ENCODE measurements at regions not wholly inside any gene's neighbourhood (a gene's known extent, or its start where the extent isn't known, plus 50 kb on each side); places are given as distances from the start of the nearest gene placed in this dataset.
"Not testable (repeated sequence)": the region's sequence is repeated elsewhere in the genome, so short reads cannot be mapped to it uniquely, and the experiment has no call there.

DNA sequence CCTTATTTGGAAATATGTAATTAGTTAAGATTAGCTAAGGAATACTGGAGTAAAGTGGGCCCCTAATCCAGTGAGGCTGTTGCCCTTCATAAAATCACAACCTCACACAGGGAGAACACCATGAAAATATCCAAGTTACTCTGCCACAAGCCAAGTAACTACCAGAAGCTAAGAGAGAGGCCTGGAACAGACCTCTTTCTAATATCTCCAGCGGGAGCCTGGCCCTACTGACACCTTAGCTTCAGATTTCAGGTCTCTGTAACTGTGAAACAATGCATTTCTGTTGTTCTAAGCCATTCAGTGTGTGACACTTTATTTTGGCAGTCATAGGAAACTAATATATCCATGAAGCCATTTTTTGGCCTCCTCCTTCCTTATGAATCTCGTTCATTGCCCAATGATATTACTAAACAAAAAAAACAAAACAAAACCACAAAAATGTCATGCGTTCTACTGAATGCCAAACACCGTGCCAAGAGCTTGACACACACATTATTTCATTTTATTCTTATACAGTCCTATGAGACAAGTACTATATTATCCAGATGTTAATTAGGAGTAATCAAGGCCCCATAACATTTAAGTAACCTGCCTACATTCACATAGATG is 699.0 kb downstream of the MAT2B start:
- no peak for DNase-seq (ENCODE audit: low spot score)

GRCh38 chr5:164206196-164206595 is 700.8 kb downstream of the MAT2B start:
- no peak for DNase-seq (ENCODE audit: low spot score)

DNA sequence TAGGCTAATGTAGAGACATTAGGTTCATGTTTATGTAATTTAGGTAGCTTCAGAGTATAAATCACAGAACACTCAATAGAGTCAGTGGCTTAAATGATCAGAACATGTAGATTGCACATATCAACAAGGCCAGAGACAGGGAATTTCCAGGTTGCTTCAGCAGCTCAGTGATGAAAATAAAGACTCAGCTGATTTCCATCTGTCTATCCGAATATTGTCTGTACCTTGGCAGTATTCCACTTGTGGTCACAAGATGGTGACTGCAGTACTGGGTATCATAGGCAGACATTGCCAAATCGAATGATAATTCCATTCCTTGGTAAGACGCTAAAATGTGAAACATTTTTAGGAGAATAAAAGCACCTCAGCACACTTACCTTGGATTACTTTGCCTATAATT is 702.2 kb downstream of the MAT2B start:
- DNase-seq (ENCODE audit: low spot score), result no peak

DNA sequence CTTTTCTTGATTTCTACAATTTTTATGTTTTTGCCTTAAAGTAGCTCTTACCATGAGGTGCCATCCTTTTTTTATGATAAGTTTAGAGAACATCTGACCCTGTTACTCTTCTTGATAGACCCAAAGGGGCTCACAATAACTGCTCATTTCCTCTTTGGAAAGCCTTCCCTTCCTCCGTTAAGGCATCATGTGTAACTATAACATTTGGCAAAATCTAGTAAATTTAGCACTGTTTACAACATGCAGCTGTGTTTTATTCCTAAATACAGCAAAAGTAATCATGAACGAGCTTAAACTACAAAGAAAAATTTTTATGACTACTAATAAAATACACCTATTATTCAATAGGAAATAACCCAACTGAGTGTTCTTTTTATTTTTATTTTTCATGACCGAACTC is 705.1 kb downstream of the MAT2B start:
- no peak for DNase-seq (ENCODE audit: low spot score)

- no peak for DNase-seq (ENCODE audit: low spot score)
Measured at GRCh38 chr5:164214698-164215097, 709.3 kb downstream of the MAT2B start.

GRCh38 chr5:164217464-164217863 is 712.0 kb downstream of the MAT2B start:
- DNase-seq (ENCODE audit: low spot score), result no peak

- no peak for DNase-seq (ENCODE audit: low spot score)
Measured at GRCh38 chr5:164220522-164220921, 715.1 kb downstream of the MAT2B start.

DNA sequence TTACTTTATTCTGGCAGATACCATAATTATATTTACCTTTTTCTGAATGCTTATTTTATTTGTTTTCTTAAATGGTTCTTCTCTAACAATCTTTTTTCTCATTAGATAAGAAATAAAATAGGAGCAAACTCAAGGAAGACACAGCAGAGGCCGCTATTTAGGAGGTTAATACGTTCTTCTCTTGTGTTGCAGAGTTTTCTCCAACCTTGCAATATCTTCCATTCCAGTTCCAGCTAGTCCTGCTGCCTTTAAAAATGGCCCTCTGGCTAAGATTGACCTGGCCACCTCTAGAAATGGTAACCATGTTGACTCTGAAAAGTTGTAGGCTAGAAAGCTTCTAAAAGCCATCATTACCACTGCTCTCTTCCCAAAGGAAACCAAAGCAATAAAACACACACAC is 718.8 kb downstream of the MAT2B start:
- DNase-seq (ENCODE audit: low spot score), result no peak

GRCh38 chr5:164224772-164225171 is 719.4 kb downstream of the MAT2B start:
- DNase-seq (ENCODE audit: low spot score), result no peak

- no peak for DNase-seq (ENCODE audit: low spot score)
Measured at GRCh38 chr5:164230341-164230740, 724.9 kb downstream of the MAT2B start.

- no peak for DNase-seq (ENCODE audit: low spot score)
Measured at GRCh38 chr5:164233791-164234190, 728.4 kb downstream of the MAT2B start.

- DNase-seq (ENCODE audit: low spot score), result no peak
Measured at GRCh38 chr5:164234321-164234720, 728.9 kb downstream of the MAT2B start.

- no peak for DNase-seq (ENCODE audit: low spot score)
Measured at GRCh38 chr5:164235300-164235891, 730.0 kb downstream of the MAT2B start.

DNA sequence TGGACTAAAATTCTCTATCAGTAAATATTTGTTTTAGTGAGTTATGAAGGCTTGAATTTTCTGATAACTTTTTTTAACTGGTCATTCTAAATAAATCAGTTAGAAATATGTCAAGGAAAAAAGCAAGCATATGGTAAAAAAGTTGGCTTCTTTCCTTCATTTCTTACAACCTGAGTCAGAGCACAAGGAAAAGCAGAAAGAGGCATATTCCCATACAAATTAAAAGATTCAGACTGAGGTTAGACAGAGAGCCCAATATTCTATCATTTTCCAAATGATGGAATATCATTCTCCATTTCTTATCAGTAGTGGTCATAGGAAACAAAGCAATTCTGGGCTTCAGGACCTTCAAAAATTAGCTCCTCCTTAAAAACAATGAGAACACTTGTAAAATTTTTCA is 732.1 kb downstream of the MAT2B start:
- no peak for DNase-seq (ENCODE audit: low spot score)

GRCh38 chr5:164251781-164252180 is 746.4 kb downstream of the MAT2B start:
- DNase-seq (ENCODE audit: low spot score), result not testable (repeated sequence)

DNA sequence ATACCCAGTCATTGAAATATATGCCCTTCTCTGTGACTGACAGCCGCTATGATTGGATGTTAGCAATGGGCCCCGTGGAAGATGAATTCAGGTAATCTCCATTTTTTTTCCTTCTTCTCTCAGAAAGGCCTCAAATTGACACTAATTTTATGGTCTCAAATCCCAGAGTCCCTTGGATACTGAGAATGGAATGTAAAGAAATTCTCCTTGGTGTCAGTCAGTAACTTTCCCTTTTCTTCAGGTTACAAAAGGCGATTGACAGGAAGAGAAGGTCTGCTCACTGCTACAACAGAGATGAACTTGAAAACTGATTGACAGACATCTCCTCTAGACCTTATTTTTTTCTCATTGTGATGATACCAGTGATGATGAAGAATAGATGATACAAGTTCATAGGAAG is 748.3 kb downstream of the MAT2B start:
- DNase-seq (ENCODE audit: low spot score), result no peak

DNA sequence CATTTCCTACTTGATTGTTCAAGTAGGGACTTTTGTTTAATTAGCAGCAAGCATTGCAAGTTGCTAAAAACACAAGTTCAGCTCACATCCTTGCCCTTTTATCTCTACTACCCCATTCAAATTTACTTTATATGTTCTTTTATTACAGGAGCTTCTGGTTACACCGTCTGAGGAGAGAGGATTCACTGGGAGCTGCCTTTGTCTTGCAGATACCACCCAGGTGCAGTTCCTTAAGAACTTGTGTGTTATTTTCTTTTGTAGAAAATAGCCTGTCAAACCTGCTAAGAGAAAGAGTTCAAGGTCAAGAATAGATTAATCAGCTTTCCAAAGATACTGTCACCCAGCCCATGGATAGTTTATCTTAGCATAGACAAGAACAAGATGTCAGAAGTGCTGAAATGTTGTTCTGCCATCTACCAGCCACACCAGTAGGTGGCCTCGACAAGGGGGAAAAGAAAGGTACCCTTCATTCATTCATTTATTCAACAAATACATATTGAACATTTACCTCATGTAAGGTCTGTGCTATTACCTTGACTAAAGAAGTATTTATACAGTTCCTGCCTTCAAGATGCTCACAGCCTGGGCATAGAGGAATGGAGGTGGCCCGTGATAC is 750.3 kb downstream of the MAT2B start:
- no peak for DNase-seq (ENCODE audit: low spot score)

DNA sequence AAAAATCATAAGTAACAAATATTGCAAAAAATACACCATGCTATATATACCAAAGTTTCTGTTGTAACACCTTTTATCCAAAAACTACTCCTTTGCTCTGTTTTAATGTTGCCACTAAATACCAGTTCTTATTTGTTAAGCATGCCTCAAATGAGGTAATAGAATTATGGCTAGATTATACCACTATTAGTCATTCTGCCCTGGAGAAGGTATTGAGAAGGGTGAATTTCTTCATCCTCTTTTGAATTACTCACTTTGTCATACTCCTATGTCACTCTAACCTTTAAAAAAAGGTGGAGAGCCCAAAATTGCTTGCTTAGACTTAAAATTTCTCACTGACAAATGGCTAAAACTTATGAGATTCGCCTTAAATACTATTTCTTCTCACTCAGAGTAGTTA is 750.9 kb downstream of the MAT2B start:
- no peak for DNase-seq (ENCODE audit: low spot score)

DNA sequence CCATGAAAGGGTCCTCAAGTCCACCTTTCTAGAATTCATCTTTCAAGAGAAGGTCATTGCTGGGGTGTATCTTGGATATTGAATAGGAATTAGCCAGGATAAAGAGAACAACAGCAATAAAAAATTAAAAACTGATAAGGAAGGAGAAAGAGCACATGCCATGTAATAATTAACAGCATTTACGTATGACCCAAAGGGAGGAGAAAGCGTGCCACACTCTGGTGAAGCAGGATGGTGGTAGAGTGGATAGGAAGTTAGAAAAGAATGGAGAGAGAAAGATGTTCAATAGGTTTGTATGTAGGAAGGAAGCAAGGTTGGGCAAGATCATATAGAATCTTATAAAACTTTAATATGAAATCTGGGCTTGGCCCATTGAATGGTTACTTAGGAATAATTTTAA is 751.5 kb downstream of the MAT2B start:
- no peak for DNase-seq (ENCODE audit: low spot score)

- no peak for DNase-seq (ENCODE audit: low spot score)
Measured at GRCh38 chr5:164265566-164265965, 760.1 kb downstream of the MAT2B start.

DNA sequence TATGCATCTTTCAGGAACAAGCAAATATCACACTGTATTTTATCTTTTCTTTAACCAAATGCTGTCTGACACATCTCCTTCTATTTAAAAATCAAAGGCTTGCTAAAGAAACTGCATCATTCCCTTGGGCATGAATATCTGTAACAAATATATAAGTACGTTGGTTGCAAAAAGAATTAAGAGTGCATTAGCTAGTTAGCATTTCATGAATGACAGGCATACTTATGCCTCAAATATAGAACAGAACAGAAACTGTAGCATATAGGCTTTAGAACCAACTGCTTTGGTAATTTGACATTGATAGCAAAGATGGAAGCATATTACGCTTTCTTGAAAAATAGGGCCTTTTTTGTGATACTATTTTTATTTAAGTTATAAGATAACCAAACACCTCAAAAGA is 761.2 kb downstream of the MAT2B start:
- no peak for DNase-seq (ENCODE audit: low spot score)

DNA sequence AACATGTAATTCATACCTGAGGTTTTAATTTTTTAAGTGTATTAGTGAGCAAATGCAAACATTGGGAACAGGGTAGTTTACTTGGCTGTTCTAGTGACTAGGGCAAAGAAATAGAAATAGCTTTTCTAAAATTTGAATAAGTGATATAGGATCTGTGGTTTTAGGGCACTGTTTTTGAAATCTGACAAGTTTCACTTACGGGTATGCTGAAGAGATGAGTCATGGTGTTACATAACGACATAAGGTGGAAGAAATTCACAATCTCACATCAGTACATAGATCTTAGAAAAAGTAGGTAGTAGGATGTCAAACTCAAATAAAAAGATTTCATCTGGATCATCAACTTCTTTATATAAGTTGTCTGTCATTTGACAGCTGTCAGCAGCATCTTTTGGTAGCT is 772.3 kb downstream of the MAT2B start:
- DNase-seq (ENCODE audit: low spot score), result no peak

- no peak for DNase-seq (ENCODE audit: low spot score)
Measured at GRCh38 chr5:164289526-164289925, 784.1 kb downstream of the MAT2B start.

DNA sequence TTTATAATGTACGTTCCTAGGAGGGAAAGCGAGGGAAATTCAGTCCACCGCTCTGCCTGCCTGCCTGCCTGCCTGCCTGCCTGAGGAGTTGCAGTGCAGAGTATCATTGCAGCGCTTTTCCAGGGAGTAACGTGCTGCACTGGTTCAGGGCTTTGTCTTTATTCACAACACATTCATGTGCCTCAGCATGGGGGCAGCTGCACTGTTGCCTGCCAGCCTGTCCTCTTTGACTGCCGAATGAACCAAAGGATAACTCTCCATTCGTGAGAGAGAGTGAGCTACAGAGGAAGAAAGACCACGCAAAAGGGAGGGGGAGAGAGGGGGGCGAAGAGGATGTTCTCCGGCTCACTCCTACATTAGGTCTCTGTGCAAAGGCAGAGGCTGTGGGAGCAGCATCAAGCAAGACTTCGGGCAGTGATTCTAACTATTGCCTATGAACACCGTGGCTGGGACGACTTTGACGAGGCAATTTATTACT is 791.2 kb downstream of the MAT2B start:
- DNase-seq (ENCODE audit: low spot score), result no peak

All from NAMALWA (cell line).